ENCODE measurements at regions not wholly inside any gene's neighbourhood (a gene's known extent, or its start where the extent isn't known, plus 50 kb on each side); places are given as distances from the start of the nearest gene placed in this dataset.

GRCh38 chrX:97938706-97939105 lies 1055.0 kb downstream of the RPA4 start:
- Histone ChIP-seq H3K4me1 (ENCODE audit: low read depth) (no peaks in the 10 kb centered on the region), H3K9me3 (no peaks in the 10 kb centered on the region), H3K4me3 (no peak overlapping the region), H3K36me3 (ENCODE audit: low read depth) (no peaks in the 10 kb centered on the region)
- TF ChIP-seq CTCF (IDR thresholded peaks at IDR 0.05), result no peak
- intact Hi-C loops (cut with DNase I, micrococcal nuclease), result no loop called here
- ATAC-seq (no peak), DNase-seq (no peak)

- Histone ChIP-seq H3K4me3 (no peak overlapping the region), H3K4me1 (ENCODE audit: low read depth) (no peaks in the 10 kb centered on the region), H3K9me3 (no peaks in the 10 kb centered on the region), H3K36me3 (ENCODE audit: low read depth) (no peaks in the 10 kb centered on the region)
- TF ChIP-seq CTCF (IDR thresholded peaks at IDR 0.05), result no peak
- no peak for ATAC-seq
- intact Hi-C loops (cut with DNase I, micrococcal nuclease), result no loop called here
- DNase-seq, result no peak
These were observed 1084.9 kb downstream of the RPA4 start for GRCh38 chrX:97968376-97969163.

GRCh38 chrX:97984641-97985040 lies 1100.9 kb downstream of the RPA4 start:
- Histone ChIP-seq H3K4me3 (no peak overlapping the region), H3K4me1 (ENCODE audit: low read depth) (no peaks in the 10 kb centered on the region), H3K9me3 (no peaks in the 10 kb centered on the region), H3K36me3 (ENCODE audit: low read depth) (no peaks in the 10 kb centered on the region)
- ATAC-seq, result no peak
- no peak for TF ChIP-seq CTCF (IDR thresholded peaks at IDR 0.05)
- intact Hi-C loops (cut with DNase I, micrococcal nuclease), result no loop called here
- DNase-seq, result no peak

GRCh38 chrX:97985096-97985495 lies 1101.4 kb downstream of the RPA4 start:
- intact Hi-C loops (cut with DNase I, micrococcal nuclease), result no loop called here
- Histone ChIP-seq H3K4me3 (no peak overlapping the region), H3K36me3 (ENCODE audit: low read depth) (no peaks in the 10 kb centered on the region), H3K9me3 (no peaks in the 10 kb centered on the region), H3K4me1 (ENCODE audit: low read depth) (no peaks in the 10 kb centered on the region)
- DNase-seq (no peak), ATAC-seq (no peak)
- no peak for TF ChIP-seq CTCF (IDR thresholded peaks at IDR 0.05)

GRCh38 chrX:97987979-97988378 lies 1104.3 kb downstream of the RPA4 start:
- no peaks in the 10 kb centered on the region for H3K9me3 ChIP-seq
- H3K4me3 ChIP-seq, result no peak overlapping the region
- no peaks in the 10 kb centered on the region for H3K4me1 ChIP-seq (ENCODE audit: low read depth)
- H3K36me3 ChIP-seq (ENCODE audit: low read depth), result no peaks in the 10 kb centered on the region
- ATAC-seq (no peak), DNase-seq (no peak)
- TF ChIP-seq CTCF (IDR thresholded peaks at IDR 0.05), result no peak
- intact Hi-C loops (cut with DNase I, micrococcal nuclease), result no loop called here
